Astrocyte (in vitro differentiated cells and primary cell): ENCODE measurements at regions not wholly inside any gene's neighbourhood (a gene's known extent, or its start where the extent isn't known, plus 50 kb on each side); places are given as distances from the start of the nearest gene placed in this dataset.

ENCODE experiments used
- CTCF ChIP-seq: IDR thresholded peaks from 2 replicates; pipeline ENCODE4 v1.5.1; 2011; ENCODE audit warnings: low read depth, mild to moderate bottlenecking, inconsistent platforms, low read length, moderate library complexity; ENCODE audit not compliant: insufficient read depth
- EZH2 ChIP-seq: IDR thresholded peaks from 2 replicates; pipeline ENCODE4 v1.6.1; 2012; ENCODE audit warnings: mild to moderate bottlenecking, low read length, inconsistent platforms; ENCODE audit not compliant: insufficient read depth

DNA sequence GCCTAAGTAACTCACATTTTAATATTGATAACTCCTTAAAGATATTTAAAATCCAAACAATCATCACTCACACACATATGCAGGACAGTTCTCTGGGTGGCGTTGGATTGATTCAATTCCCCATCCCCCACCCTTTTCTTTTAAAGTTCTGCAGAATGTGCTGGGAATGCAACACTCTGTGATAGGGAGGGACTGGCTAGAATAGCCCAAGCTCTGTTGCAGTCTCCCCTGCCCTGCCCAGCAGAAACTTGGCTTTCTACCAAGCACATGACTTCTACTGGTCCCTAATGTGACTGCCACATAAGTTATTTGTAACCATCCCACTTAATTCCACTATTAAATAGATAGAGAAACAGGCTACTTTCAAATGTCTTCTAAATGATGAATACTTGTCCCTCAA is 55.2 kb downstream of the TWIST1 start:
- TF ChIP-seq CTCF: no peak
- TF ChIP-seq EZH2: no peak
